Duodenal mucosa (tissue), 2 donors: ENCODE measurements at regions not wholly inside any gene's neighbourhood (a gene's known extent, or its start where the extent isn't known, plus 50 kb on each side); places are given as distances from the start of the nearest gene placed in this dataset.

Experiments used
- H3K27ac ChIP-seq: one replicate; pipeline ENCODE4 v1.7.0; 2013; ENCODE audit warnings: low read depth, low read length
- H3K27me3 ChIP-seq, 2 donors: one replicate each; pipeline ENCODE4 v1.7.0; 2013; ENCODE audit warnings: low read length in 2 of 2, control low read depth in 1 of 2; ENCODE audit not compliant: insufficient read depth in 2 of 2, control insufficient read depth in 1 of 2
- H3K36me3 ChIP-seq, 2 donors: one replicate each; pipeline ENCODE4 v1.7.0; 2013; ENCODE audit warnings: low read length in 2 of 2, control low read depth in 1 of 2; ENCODE audit not compliant: insufficient read depth in 2 of 2, control insufficient read depth in 1 of 2
- H3K4me1 ChIP-seq, 2 donors: one replicate each; pipeline ENCODE4 v1.7.0; 2013; ENCODE audit warnings: low read length in 2 of 2, control low read depth in 1 of 2; ENCODE audit not compliant: insufficient read depth in 2 of 2, control insufficient read depth in 1 of 2
- H3K4me3 ChIP-seq, 2 donors: one replicate each; pipeline ENCODE4 v1.7.0; 2013; ENCODE audit warnings: low read length in 2 of 2, low read depth in 1 of 2
- H3K9ac ChIP-seq, 2 donors: one replicate each; pipeline ENCODE4 v1.7.0; 2013; ENCODE audit warnings: low read length in 2 of 2, low read depth in 1 of 2
- H3K9me3 ChIP-seq, 2 donors: one replicate each; pipeline ENCODE4 v1.7.0; 2013; ENCODE audit warnings: low read length in 2 of 2, control low read depth in 1 of 2; ENCODE audit not compliant: control insufficient read depth in 1 of 2

DNA sequence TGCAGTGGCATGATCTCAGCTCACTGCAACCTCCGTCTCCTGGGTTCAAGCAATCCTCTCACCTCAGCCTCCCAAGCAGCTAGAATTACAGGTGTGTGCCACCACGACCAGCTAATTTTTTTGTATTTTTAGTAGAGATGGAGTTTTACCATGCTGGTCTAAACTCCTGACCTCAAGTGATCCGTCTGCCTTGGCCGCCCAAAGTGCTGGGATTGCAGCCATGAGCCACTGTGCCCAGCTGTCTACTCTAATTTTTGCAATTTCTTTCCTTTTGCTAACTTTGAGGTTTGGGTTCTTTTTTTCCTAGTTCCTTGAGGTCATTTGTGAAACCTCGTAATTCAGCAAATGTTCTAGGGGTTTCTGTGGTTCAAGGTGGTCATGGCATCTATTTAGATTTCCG lies 63.7 kb upstream of the PRLR start:
- Histone ChIP-seq H3K9ac (no peak overlapping the region), H3K4me3 (no peak overlapping the region), H3K27ac (no peak overlapping the region), H3K4me1 (no peaks in the 10 kb centered on the region), H3K27me3 (no peaks in the 10 kb centered on the region), H3K36me3 (no peaks in the 10 kb centered on the region), H3K9me3 (peaks cover 0 to 4% of the 10 kb centered on the region in 2 donors)

DNA sequence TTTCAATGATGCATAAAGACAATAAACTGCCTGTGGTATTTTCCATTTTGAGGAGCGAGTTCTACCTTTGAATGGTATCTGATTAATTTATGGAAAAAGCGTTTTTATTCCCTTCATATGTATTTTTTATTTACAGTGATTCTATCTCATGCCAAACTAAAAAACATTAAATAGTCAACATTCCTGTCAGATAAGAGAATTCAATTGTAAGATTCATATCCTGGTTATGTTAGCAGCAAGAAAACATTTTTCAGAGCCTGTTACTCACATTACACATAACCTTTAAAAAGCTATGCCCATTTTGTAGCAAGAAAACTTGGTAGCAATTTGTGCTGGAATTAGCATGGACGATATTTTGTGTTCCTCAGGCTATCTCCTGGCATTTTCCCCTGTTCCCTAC lies 55.1 kb upstream of the PRLR start:
- H3K9me3 ChIP-seq: no peaks in the 10 kb centered on the region
- H3K36me3 ChIP-seq: no peaks in the 10 kb centered on the region

DNA sequence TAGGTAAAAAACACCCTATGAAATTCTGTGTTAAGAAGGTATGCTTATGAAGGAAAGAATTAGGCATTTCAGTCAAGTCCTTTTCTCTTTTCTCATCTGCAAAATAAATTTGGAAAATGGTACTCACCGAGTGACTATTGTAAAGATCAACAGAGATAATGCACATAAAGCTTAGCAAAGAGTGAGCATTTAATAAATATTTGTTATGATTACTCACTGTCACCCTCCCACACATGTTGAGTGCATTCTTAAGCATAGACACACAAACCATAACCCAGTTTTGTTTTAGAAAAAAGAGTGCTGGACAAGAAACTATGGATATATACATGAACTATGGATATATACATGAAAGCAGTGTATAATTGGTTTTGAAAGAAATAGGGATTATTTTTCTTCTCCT lies 54.7 kb upstream of the PRLR start:
- H3K9me3 ChIP-seq: no peaks in the 10 kb centered on the region
- no peak overlapping the region for H3K9ac ChIP-seq
- H3K36me3 ChIP-seq: no peaks in the 10 kb centered on the region
- H3K4me3 ChIP-seq: no peak overlapping the region
- no peak overlapping the region for H3K27ac ChIP-seq
- no peaks in the 10 kb centered on the region for H3K4me1 ChIP-seq
- H3K27me3 ChIP-seq: no peaks in the 10 kb centered on the region

More for the DNA sequence above, 55.1 kb upstream of the PRLR start:
- H3K4me3 ChIP-seq: no peak overlapping the region
- H3K27ac ChIP-seq: no peak overlapping the region
- H3K9ac ChIP-seq: no peak overlapping the region
- H3K4me1 ChIP-seq: no peaks in the 10 kb centered on the region
- no peaks in the 10 kb centered on the region for H3K27me3 ChIP-seq

DNA sequence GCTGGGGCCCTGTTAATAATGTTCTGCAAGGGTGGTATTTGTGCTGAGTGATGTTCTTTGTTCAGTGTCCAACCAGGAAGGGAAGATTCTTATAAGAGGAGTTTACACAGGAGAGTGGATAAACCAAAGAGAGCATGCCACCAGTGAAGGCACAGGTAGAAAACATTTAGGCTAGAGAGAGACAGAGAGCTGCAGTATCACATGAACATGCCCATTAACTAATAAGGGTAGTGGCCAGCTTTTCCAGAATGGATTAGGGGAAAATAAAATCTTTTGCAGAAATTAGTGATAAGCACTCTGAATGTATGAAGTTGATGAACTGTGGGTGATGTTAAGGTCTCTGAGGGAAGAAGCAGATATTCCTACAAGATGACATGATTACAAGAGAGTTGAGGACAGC lies 54.1 kb upstream of the PRLR start:
- H3K4me3 ChIP-seq: no peak overlapping the region
- no peaks in the 10 kb centered on the region for H3K27me3 ChIP-seq
- H3K9me3 ChIP-seq: no peaks in the 10 kb centered on the region
- no peaks in the 10 kb centered on the region for H3K4me1 ChIP-seq
- no peak overlapping the region for H3K27ac ChIP-seq
- H3K9ac ChIP-seq: no peak overlapping the region
- H3K36me3 ChIP-seq: no peaks in the 10 kb centered on the region

DNA sequence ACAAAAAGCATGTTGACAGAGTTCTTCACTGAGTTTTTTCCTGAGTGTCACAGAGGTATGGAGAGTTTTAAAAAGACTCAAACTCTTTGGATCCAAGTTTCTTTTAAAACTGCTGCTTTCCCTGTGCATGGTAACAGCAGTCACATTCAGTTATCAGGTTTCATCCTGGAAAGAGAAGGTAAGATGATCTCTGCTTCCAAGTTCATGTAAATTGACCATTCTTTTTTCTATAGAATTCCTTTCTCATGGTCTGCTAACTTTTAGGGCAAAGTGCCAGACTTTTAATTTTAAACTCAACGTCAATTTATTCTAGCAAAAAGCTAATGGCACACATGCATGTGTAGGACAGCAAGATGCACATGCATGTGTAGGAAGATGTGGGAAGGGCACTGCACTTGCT lies 52.5 kb upstream of the PRLR start:
- H3K27ac ChIP-seq: no peak overlapping the region
- no peak overlapping the region for H3K9ac ChIP-seq
- H3K27me3 ChIP-seq: no peaks in the 10 kb centered on the region
- H3K4me1 ChIP-seq: no peaks in the 10 kb centered on the region
- H3K36me3 ChIP-seq: no peaks in the 10 kb centered on the region
- no peaks in the 10 kb centered on the region for H3K9me3 ChIP-seq
- no peak overlapping the region for H3K4me3 ChIP-seq

DNA sequence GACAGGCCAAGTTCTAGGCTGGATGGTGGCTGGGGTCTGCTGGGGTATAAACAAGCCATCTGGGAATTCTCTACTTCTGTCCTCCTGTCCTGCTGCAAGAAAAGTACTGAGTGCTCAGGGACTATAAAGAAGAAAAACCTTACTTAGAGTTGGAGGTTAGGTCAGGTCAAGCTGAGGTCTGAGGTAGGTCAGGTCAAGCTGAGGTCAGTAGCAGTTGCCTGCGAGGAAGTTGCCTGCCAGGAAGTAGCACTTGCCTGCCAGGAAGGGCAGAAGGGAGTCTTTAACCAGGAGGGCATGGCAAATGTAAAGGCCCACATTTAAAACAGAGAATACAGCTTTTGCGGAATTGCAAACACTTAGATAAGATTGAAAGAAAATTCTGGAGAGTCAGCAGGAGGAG lies 51.3 kb upstream of the PRLR start:
- Histone ChIP-seq H3K9me3 (no peaks in the 10 kb centered on the region), H3K27ac (no peak overlapping the region), H3K4me3 (no peak overlapping the region), H3K9ac (no peak overlapping the region), H3K36me3 (no peaks in the 10 kb centered on the region), H3K4me1 (no peaks in the 10 kb centered on the region), H3K27me3 (no peaks in the 10 kb centered on the region)
